Transverse colon (tissue), 3 donors: ENCODE measurements at regions not wholly inside any gene's neighbourhood (a gene's known extent, or its start where the extent isn't known, plus 50 kb on each side); places are given as distances from the start of the nearest gene placed in this dataset.

Experiments
- POLR2A ChIP-seq: fragments of 450-650 bp; IDR thresholded peaks from one replicate; pipeline ENCODE4 v1.6.1; 2016; ENCODE audit warnings: antibody characterized with exemption, mild to moderate bottlenecking, moderate library complexity
- TF ChIP-seq, protein P1 (sequence below), 5 experiments: fragments of 200-600 bp in 3 of 5; fragments of 450-650 bp in 2 of 5; sonication (generic) in 3 of 5; IDR thresholded peaks; 1 replicate in 2 of 5; 2 replicates in 3 of 5; pipeline ENCODE4 v1.5.1; 2016 to 2017; ENCODE audit warnings: antibody characterized with exemption in 5 of 5, inconsistent platforms in 3 of 5, mild to moderate bottlenecking in 2 of 5, moderate library complexity in 1 of 5

DNA sequence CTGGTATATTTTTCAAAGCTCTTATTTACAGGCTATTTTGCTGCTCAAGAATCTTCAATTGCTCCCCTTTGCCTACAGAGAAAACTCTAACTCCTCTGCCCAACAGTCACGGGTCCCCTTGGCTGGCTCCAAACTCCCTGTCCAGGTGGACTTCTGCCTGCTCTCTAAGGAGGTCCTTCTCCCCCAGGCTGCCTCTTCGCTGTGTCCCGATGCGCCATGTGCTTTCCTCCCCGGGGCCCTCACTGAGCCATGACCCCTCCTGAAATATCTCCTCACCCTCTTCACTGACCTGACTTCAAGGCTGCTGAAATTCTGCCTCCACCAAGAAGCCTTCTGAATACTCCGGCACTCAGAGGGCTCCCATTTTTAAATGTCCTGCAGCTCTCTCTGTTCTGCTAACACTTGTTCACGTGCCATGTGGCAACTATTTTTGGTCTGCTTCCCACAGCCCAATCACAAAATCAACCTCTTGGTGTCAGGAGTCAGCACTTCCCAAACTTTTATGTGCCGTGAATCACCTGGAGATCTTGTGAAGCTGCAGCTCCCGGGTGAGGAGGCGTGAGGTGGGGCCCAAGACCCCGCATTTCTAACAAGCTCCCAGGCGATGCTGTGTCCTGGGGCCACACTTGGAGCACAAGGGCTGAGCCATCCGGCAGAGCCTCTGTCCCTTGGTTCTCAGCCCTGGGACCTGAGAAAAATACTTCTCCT, 85.7 kb upstream of the COL13A1 start:
- TF ChIP-seq, protein P1, sequence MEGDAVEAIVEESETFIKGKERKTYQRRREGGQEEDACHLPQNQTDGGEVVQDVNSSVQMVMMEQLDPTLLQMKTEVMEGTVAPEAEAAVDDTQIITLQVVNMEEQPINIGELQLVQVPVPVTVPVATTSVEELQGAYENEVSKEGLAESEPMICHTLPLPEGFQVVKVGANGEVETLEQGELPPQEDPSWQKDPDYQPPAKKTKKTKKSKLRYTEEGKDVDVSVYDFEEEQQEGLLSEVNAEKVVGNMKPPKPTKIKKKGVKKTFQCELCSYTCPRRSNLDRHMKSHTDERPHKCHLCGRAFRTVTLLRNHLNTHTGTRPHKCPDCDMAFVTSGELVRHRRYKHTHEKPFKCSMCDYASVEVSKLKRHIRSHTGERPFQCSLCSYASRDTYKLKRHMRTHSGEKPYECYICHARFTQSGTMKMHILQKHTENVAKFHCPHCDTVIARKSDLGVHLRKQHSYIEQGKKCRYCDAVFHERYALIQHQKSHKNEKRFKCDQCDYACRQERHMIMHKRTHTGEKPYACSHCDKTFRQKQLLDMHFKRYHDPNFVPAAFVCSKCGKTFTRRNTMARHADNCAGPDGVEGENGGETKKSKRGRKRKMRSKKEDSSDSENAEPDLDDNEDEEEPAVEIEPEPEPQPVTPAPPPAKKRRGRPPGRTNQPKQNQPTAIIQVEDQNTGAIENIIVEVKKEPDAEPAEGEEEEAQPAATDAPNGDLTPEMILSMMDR (IDR thresholded peaks at IDR 0.05): no peak
- no peak for TF ChIP-seq POLR2A
